ENCODE measurements at regions not wholly inside any gene's neighbourhood (a gene's known extent, or its start where the extent isn't known, plus 50 kb on each side); places are given as distances from the start of the nearest gene placed in this dataset.

GRCh38 chr9:13332571-13332970 is 53.1 kb upstream of the MPDZ start:
- no peaks in the 10 kb centered on the region for H3K9me3 ChIP-seq
- TF ChIP-seq POLR2AphosphoS5 (IDR thresholded peaks at IDR 0.05) (no peak), POLR2A (IDR thresholded peaks at IDR 0.05) (no peak), CTCF (IDR thresholded peaks at IDR 0.05) (no peak)
- intact Hi-C loops (cut with DNase I; ENCODE audit: low total_unique reads) = no loop called here

GRCh38 chr9:13331320-13331719 is 51.8 kb upstream of the MPDZ start:
- no peaks in the 10 kb centered on the region for H3K9me3 ChIP-seq
- DNase-seq (ENCODE audit: low spot score in 2 of 2) = no peak
- no peak overlapping the region for H3K27ac ChIP-seq
- H3K4me3 ChIP-seq = no peak overlapping the region
- no peaks in the 10 kb centered on the region for H3K36me3 ChIP-seq
- H3K4me1 ChIP-seq = no peaks in the 10 kb centered on the region
- TF ChIP-seq CTCF (IDR thresholded peaks at IDR 0.05) = no peak
- TF ChIP-seq POLR2A (IDR thresholded peaks at IDR 0.05) = no peak
- TF ChIP-seq POLR2AphosphoS5 (IDR thresholded peaks at IDR 0.05) = no peak
- intact Hi-C loops (cut with DNase I; ENCODE audit: low total_unique reads) = no loop called here
- no peaks in the 10 kb centered on the region for H3K27me3 ChIP-seq

More at GRCh38 chr9:13332571-13332970, 53.1 kb upstream of the MPDZ start:
- H3K4me3 ChIP-seq = no peak overlapping the region
- DNase-seq (ENCODE audit: low spot score in 2 of 2) = no peak
- no peaks in the 10 kb centered on the region for H3K4me1 ChIP-seq
- H3K27ac ChIP-seq = no peak overlapping the region
- no peaks in the 10 kb centered on the region for H3K36me3 ChIP-seq
- H3K27me3 ChIP-seq = no peaks in the 10 kb centered on the region

GRCh38 chr9:13330396-13331004 is 51.0 kb upstream of the MPDZ start:
- no peaks in the 10 kb centered on the region for H3K27me3 ChIP-seq
- H3K4me1 ChIP-seq = no peaks in the 10 kb centered on the region
- TF ChIP-seq POLR2A (IDR thresholded peaks at IDR 0.05) = no peak
- no peak for TF ChIP-seq POLR2AphosphoS5 (IDR thresholded peaks at IDR 0.05)
- no peak for TF ChIP-seq CTCF (IDR thresholded peaks at IDR 0.05)
- H3K4me3 ChIP-seq = no peak overlapping the region
- intact Hi-C loops (cut with DNase I; ENCODE audit: low total_unique reads) = no loop called here
- no peak for DNase-seq (ENCODE audit: low spot score in 2 of 2)
- H3K9me3 ChIP-seq = no peaks in the 10 kb centered on the region
- H3K27ac ChIP-seq = no peak overlapping the region
- no peaks in the 10 kb centered on the region for H3K36me3 ChIP-seq
